Endothelial cell (in vitro differentiated cells): ENCODE measurements at regions not wholly inside any gene's neighbourhood (a gene's known extent, or its start where the extent isn't known, plus 50 kb on each side); places are given as distances from the start of the nearest gene placed in this dataset.
A peak's percentile ranks its signal among the peaks of the same experiment; 100 is the strongest.

ENCODE experiments used
- DNase-seq: peaks from one replicate; pipeline ENCODE4 v3.0.0; 2021; ENCODE audit warnings: low spot score
- H3K27ac Mint-ChIP-seq: one replicate; pipeline ENCODE4 v1.8.0; 2021; ENCODE audit warnings: mixed read lengths, inconsistent platforms; ENCODE audit not compliant: unreplicated experiment
- H3K27me3 Mint-ChIP-seq: one replicate; pipeline ENCODE4 v1.8.0; 2021; ENCODE audit warnings: mild to moderate bottlenecking, moderate library complexity, mixed read lengths, inconsistent platforms; ENCODE audit not compliant: unreplicated experiment
- H3K36me3 Mint-ChIP-seq: one replicate; pipeline ENCODE4 v1.8.0; 2021; ENCODE audit warnings: mild to moderate bottlenecking, low read depth, mixed read lengths, inconsistent platforms; ENCODE audit not compliant: unreplicated experiment
- H3K4me1 Mint-ChIP-seq: one replicate; pipeline ENCODE4 v1.8.0; 2021; ENCODE audit warnings: mild to moderate bottlenecking, mixed read lengths, inconsistent platforms; ENCODE audit not compliant: unreplicated experiment
- H3K4me3 Mint-ChIP-seq: one replicate; pipeline ENCODE4 v1.8.0; 2021; ENCODE audit warnings: mild to moderate bottlenecking, mixed read lengths, inconsistent platforms; ENCODE audit not compliant: unreplicated experiment
- H3K9me3 Mint-ChIP-seq: one replicate; pipeline ENCODE4 v1.8.0; 2021; ENCODE audit warnings: mixed read lengths, inconsistent platforms; ENCODE audit not compliant: unreplicated experiment
- TF ChIP-seq, protein P1 (sequence below): fragments of 200-600 bp; sonication (generic); IDR thresholded peaks from one replicate; pipeline ENCODE4 v1.5.0; 2021; ENCODE audit warnings: antibody characterized with exemption; ENCODE audit not compliant: unreplicated experiment

DNA sequence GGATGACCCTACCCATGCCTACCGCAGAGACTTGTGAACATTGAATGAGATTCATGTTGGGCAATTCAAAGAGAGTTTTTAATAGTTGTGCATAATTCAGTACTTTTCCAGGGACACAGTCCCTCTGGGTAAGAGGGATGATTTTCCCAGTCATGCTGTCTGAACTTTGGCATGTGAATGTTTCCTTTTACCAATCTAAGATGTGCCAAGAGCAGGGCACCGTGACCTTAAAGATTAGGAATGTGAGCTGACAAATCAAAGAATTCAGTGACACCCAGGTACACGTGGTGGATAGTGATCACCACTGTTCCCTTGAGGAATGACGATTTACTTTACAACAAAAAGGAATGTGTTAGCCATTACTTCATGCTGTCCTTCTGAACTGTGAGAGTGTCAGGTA is 515.6 kb downstream of the PPARGC1A start:
- Mint-ChIP-seq H3K9me3 (no peaks in the 10 kb centered on the region), H3K4me3 (no peak overlapping the region), H3K36me3 (no peaks in the 10 kb centered on the region), H3K27ac (no peak overlapping the region), H3K27me3 (no peaks in the 10 kb centered on the region), H3K4me1 (peaks cover 3% of the 10 kb centered on the region)
- TF ChIP-seq, protein P1, sequence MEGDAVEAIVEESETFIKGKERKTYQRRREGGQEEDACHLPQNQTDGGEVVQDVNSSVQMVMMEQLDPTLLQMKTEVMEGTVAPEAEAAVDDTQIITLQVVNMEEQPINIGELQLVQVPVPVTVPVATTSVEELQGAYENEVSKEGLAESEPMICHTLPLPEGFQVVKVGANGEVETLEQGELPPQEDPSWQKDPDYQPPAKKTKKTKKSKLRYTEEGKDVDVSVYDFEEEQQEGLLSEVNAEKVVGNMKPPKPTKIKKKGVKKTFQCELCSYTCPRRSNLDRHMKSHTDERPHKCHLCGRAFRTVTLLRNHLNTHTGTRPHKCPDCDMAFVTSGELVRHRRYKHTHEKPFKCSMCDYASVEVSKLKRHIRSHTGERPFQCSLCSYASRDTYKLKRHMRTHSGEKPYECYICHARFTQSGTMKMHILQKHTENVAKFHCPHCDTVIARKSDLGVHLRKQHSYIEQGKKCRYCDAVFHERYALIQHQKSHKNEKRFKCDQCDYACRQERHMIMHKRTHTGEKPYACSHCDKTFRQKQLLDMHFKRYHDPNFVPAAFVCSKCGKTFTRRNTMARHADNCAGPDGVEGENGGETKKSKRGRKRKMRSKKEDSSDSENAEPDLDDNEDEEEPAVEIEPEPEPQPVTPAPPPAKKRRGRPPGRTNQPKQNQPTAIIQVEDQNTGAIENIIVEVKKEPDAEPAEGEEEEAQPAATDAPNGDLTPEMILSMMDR, result no peak
- DNase-seq, result no peak

DNA sequence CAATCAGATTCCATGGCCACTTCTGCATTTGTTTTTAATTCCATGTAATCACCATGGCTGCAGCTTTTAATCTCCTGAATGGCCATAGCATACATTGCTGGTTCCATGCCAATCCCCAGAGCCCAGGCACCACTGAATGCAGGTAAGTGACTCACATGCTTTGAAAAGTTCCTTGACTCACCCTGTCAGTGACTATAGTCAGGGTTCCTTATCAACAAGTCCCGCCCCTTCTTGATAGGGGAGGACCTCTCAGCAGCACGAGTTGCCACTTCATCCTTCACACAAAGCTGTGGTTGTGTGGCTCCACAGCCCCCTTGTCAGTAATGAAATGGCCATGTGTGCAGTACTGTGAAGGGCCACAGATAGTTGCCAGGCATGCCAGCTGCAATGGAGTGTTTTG is 516.6 kb downstream of the PPARGC1A start:
- H3K4me1 Mint-ChIP-seq, result peaks cover 7% of the 10 kb centered on the region
- DNase-seq, result no peak
- H3K36me3 Mint-ChIP-seq, result no peaks in the 10 kb centered on the region
- TF ChIP-seq, protein P1, result no peak
- H3K9me3 Mint-ChIP-seq, result no peaks in the 10 kb centered on the region
- no peak overlapping the region for H3K27ac Mint-ChIP-seq
- no peak overlapping the region for H3K4me3 Mint-ChIP-seq
- H3K27me3 Mint-ChIP-seq, result no peaks in the 10 kb centered on the region

DNA sequence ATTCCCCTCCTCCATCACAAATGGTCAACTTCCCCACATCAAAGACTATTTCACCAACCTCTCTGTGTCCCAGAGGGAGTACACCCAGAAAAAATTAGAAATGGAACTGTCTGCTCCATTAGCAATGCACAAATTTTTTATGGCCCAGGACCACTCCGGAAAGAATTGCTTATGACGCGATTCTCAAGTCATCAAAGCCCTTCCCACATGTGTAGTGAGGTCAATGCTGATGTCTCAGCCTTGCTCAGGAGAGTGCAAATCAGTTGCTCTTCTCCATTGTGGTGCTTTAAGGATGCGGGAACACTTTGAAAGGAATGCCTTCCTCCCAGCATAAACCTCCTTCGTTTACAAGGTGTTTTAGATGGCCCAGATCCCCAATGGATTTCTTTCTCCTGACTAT is 518.3 kb downstream of the PPARGC1A start:
- no peak for DNase-seq
- Mint-ChIP-seq H3K36me3 (no peaks in the 10 kb centered on the region), H3K4me3 (no peak overlapping the region), H3K27ac (no peak overlapping the region), H3K27me3 (no peaks in the 10 kb centered on the region), H3K9me3 (no peaks in the 10 kb centered on the region), H3K4me1 (peaks cover 7% of the 10 kb centered on the region)
- TF ChIP-seq, protein P1, result no peak

DNA sequence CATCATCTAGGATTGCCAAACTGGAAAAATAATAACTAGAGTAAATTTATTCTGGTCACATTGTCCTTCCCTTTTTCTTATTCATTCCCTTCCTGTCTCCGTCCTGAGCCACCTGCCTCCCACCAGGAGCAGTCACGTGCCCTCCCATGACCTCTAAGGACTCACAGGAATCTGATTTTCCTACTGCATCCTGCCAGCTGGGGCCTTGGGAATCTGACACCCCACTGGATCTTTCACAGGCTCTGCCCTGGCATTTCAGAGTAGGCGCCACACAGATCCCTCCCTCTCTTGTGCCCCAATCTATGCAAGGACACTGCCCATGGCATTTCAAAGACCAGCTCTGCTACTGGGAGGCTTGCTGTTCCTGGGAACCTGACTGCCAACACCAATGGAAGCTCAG is 520.5 kb downstream of the PPARGC1A start:
- DNase-seq, result no peak
- Mint-ChIP-seq H3K36me3 (no peaks in the 10 kb centered on the region), H3K9me3 (no peaks in the 10 kb centered on the region), H3K4me3 (no peak overlapping the region), H3K4me1 (peaks cover 7% of the 10 kb centered on the region), H3K27ac (no peak overlapping the region), H3K27me3 (no peaks in the 10 kb centered on the region)
- TF ChIP-seq, protein P1, result no peak

DNA sequence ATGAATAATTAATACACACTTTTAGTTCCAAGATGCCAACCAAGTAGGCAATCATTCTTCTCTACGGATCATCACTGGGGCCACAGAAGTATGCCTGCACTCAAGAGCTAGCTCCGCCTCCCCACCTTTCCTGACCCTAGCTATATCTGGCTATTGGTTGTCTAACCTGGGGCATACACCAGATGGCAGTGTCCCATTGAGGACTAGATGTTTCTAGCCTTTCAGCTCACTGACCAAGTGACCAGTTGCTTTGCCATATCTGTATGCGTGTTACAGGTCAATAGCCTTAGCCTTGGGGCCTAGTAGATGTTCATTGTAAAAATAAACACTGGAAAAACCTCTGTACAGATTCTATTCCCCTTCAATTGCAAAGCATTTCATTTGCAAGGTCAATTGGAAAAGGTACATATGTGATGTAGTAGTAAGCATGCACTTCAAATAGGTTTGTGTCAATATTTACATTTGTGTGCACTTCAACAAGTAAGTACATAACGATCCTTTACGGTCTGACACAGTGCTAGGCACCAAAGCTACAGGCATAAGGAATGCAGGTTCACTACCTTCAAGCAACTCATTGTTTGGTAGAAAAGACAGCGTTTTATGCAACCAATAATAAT is 521.7 kb downstream of the PPARGC1A start:
- Mint-ChIP-seq H3K27me3 (no peaks in the 10 kb centered on the region), H3K36me3 (no peaks in the 10 kb centered on the region)

More for the DNA sequence above, 521.7 kb downstream of the PPARGC1A start:
- peak; percentile 45 for DNase-seq
- no peak overlapping the region for H3K27ac Mint-ChIP-seq
- no peak overlapping the region for H3K4me3 Mint-ChIP-seq
- H3K9me3 Mint-ChIP-seq, result no peaks in the 10 kb centered on the region
- TF ChIP-seq, protein P1, result peak; percentile 58
- peaks cover 7% of the 10 kb centered on the region for H3K4me1 Mint-ChIP-seq
